Mammary epithelial cell (primary cell): ENCODE measurements at regions not wholly inside any gene's neighbourhood (a gene's known extent, or its start where the extent isn't known, plus 50 kb on each side); places are given as distances from the start of the nearest gene placed in this dataset.

ENCODE experiments used
- CTCF ChIP-seq, 2 donors: IDR thresholded peaks in 1 of 2; conservative IDR thresholded peaks in 1 of 2; 2 replicates each; pipeline ENCODE4 v1.5.1; 2011 to 2012; ENCODE audit warnings: inconsistent platforms in 2 of 2, low read length in 2 of 2, mild to moderate bottlenecking in 2 of 2, control low read depth in 1 of 2, low read depth in 1 of 2; ENCODE audit not compliant: insufficient read depth in 1 of 2; ENCODE audit errors: extremely low read depth in 1 of 2
- EZH2 ChIP-seq: IDR thresholded peaks from 2 replicates; pipeline ENCODE4 v1.6.1; 2012; ENCODE audit warnings: low read length, inconsistent platforms, borderline replicate concordance

DNA sequence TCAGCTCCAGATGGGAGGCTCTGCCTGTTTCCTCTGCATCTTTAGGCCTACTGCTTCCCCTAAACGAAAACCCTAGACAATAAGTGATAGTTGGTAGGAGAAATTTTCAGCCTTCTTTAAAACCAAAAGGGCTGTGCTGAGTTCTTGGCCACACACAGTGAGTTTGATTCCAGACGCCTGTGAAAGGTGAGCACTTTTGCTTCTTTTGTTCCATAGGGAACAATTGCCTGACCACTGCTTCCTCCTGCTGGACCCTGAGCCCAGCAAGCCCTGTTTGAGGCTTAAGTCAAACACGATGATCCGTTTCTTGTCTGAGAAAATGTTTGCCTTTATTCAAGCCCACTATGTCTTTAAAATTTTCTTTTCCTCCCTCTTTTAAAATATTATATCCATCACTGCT, 493.9 kb downstream of the ZIC1 start:
- TF ChIP-seq CTCF (conservative IDR thresholded peaks at IDR 0.05 in 1 of 2, IDR thresholded peaks at IDR 0.05 in 1 of 2; ENCODE audit: extremely low read depth in 1 of 2, insufficient read depth in 1 of 2, low read depth in 1 of 2, low read length in 2 of 2) (no peak), EZH2 (no peak)
